ENCODE measurements at regions not wholly inside any gene's neighbourhood (a gene's known extent, or its start where the extent isn't known, plus 50 kb on each side); places are given as distances from the start of the nearest gene placed in this dataset.

GRCh38 chr2:239821694-239822075 lies 203.5 kb downstream of the NDUFA10 start:
- TF ChIP-seq POLR2A (IDR thresholded peaks at IDR 0.05) (no peak), CTCF (IDR thresholded peaks at IDR 0.05) (no peak)
